HG02840 (cell line): ENCODE measurements at regions not wholly inside any gene's neighbourhood (a gene's known extent, or its start where the extent isn't known, plus 50 kb on each side); places are given as distances from the start of the nearest gene placed in this dataset.
A peak's percentile ranks its signal among the peaks of the same experiment; 100 is the strongest.

Source experiments
- ATAC-seq: cut with Tn5 transposase; IDR thresholded peaks from one replicate; pipeline ENCODE4 v1.9.1; 2021; ENCODE audit warnings: mild to moderate bottlenecking, moderate library complexity, moderate number of reproducible peaks; ENCODE audit not compliant: unreplicated experiment, low FRiP score

GRCh38 chr2:188181067-188181838 is 110.4 kb upstream of the GULP1 start:
- ATAC-seq = no peak

GRCh38 chr2:188181884-188182283 is 109.8 kb upstream of the GULP1 start:
- ATAC-seq = no peak

DNA sequence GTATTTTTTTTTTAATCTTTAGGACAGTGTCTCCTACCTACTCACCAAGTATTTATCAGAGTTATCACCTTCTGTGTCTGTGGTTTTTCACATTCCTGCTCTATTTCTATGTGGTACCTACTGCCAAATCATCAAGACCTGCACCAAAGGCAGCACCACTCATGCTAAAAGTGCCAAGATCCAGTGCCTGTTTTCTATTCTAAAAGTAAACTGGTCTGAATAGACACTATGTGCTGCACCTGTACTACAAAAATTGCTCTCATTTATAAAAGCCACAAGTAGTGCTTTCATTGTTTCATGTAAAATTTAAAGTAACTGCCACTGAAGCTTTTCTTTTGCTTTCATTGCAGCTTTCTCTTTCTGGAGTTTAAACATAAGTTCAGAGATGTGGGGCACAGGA is 103.9 kb upstream of the GULP1 start:
- ATAC-seq = no peak

DNA sequence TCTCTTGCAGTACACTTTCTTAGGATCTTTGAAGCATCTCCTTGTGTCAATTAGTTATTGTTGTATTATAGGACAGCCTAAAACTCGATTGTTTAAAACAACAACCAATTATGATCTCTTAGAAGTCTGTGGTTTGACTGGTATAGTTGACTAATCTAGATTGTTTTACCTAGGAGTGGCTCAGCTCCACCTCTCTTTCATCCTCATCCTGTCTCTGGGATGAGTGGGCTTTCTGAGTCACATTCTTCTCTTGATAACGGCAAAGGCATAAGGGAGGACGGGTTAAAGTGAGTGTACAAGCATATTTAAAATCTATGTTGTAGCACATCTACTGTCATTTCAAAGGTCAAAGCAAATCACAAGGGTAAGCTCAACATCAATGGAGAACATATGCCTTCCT is 102.3 kb upstream of the GULP1 start:
- ATAC-seq = no peak

- no peak for ATAC-seq
Measured at GRCh38 chr2:188193230-188193629, 98.4 kb upstream of the GULP1 start.

GRCh38 chr2:188196343-188197008 is 95.2 kb upstream of the GULP1 start:
- no peak for ATAC-seq

DNA sequence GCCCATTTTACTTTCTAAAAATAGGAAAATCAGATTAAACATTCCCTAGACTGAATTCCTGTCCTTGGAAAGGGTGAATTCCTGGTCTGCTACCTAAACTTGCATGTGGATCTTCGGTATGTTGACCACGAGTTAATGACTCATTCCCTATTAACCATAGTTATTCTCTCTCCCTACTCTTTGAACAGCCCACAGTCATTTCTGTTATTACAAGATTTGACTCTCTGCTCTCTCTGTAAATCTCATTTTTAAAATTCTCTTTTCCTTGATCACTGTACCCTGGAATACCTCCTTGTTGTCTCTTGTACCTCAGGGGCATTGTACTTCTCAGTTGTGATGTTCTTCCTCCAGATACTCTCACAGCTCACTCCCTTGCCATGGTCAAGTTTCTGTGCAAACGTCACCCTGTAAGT is 92.0 kb upstream of the GULP1 start:
- ATAC-seq = no peak

- ATAC-seq = no peak
Measured at GRCh38 chr2:188201639-188202038, 90.0 kb upstream of the GULP1 start.

DNA sequence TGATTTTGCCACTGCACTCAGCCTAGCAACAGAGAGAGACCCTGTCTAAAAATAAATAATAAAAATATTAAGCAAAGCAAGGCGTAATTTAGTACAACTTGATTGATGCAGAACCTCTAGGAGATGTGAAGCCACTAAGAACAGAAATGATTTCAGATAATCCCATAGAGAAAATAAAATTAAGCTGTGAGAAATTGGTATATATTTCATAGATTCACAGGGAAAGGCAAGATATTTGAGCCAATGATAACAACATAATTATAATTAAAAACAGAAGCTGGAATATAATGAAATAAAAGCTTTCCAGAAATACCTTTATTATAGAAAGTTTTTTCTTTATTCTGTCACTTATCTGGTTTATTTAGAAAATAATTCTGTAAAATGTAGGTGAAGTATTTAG is 88.9 kb upstream of the GULP1 start:
- ATAC-seq = no peak

GRCh38 chr2:188203776-188204175 is 87.9 kb upstream of the GULP1 start:
- no peak for ATAC-seq

DNA sequence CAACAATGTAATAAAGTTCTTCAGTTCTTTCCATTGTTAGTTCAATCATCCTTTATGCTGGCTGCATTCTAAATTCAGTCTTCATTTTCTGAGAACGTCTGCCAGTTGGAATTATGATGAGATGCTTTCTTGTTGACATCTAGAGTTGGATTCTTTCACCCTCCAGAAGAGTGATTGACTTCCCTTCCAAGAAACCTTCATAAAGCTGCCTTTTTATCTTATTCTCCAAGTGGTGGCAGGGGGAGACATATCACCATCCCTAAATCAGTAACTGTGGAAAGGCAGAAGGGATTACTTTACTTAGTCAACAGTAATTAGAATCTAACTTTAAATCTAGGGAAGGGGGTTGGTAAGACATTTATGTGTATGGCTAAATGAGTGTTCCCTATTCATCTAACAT is 86.8 kb upstream of the GULP1 start:
- ATAC-seq = no peak

DNA sequence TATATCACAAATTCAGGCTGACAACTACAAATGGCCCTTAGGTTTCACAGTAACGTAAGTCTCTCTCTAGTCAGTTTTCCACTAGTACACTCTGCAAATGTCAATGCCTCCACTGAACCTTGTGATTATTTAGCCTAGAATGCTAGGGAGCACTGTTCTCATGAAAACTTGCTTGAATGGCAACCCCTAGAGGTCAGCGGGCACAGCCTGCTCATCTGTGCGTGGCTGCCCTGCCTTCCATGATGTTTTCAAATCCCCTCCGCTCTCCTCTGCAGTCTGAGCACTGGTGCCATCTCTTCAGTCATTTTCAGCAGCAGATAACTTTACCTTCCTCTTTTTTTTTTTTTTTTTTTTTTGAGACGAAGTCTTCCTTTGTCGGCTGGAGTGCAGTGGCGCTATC is 84.1 kb upstream of the GULP1 start:
- no peak for ATAC-seq

GRCh38 chr2:188209218-188209617 is 82.5 kb upstream of the GULP1 start:
- ATAC-seq = no peak

DNA sequence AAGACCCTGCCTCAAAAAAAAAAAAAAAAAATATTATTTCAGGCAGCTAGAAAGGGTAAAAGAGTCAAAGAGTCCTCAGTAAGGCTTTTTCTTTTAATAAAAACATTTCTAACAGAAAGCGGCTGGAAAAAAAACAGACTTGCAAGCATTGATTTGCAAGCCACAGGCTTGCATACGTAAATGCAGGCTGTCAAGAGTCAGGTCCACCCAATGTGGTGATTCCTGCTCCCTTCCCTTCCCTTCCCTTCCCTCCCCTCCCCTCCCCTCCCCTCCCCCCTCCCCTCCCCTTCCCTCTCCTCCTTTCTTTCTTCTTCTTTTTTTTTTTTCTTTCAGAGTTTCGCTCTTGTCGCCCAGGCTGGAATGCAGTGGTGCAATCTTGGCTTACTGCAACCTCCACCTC is 74.4 kb upstream of the GULP1 start:
- ATAC-seq = no peak

GRCh38 chr2:188219541-188219940 is 72.1 kb upstream of the GULP1 start:
- ATAC-seq = no peak

- no peak for ATAC-seq
Measured at GRCh38 chr2:188220535-188220934, 71.1 kb upstream of the GULP1 start.

- no peak for ATAC-seq
Measured at GRCh38 chr2:188227713-188228112, 64.0 kb upstream of the GULP1 start.

GRCh38 chr2:188235364-188235763 is 56.3 kb upstream of the GULP1 start:
- peak; percentile 84 for ATAC-seq

GRCh38 chr2:188238386-188238785 is 53.3 kb upstream of the GULP1 start:
- ATAC-seq = no peak
